Effector memory CD4-positive, alpha-beta T cell (primary cell): ENCODE measurements at regions not wholly inside any gene's neighbourhood (a gene's known extent, or its start where the extent isn't known, plus 50 kb on each side); places are given as distances from the start of the nearest gene placed in this dataset.

Source experiments
- DNase-seq, 3 donors: peaks; one replicate each; pipeline ENCODE4 v3.0.0-alpha.2; 2020
- H3K27ac ChIP-seq: 2 replicates; pipeline ENCODE4 v1.7.0; 2013; ENCODE audit warnings: mild to moderate bottlenecking, low read length, moderate library complexity; ENCODE audit not compliant: insufficient read depth, poor library complexity, severe bottlenecking
- H3K27me3 ChIP-seq: replicated peaks from 2 replicates; pipeline ENCODE4 v1.7.0; 2013; ENCODE audit warnings: mild to moderate bottlenecking, low read length; ENCODE audit not compliant: insufficient read depth, control insufficient read depth, poor library complexity, severe bottlenecking
- H3K36me3 ChIP-seq: 2 replicates; pipeline ENCODE4 v1.7.0; 2013; ENCODE audit warnings: mild to moderate bottlenecking, low read length, moderate library complexity; ENCODE audit not compliant: control insufficient read depth, insufficient read depth
- H3K4me1 ChIP-seq: 2 replicates; pipeline ENCODE4 v1.7.0; 2013; ENCODE audit warnings: low read length, mild to moderate bottlenecking; ENCODE audit not compliant: control insufficient read depth, insufficient read depth, poor library complexity, severe bottlenecking
- H3K4me3 ChIP-seq: 2 replicates; pipeline ENCODE4 v1.7.0; 2013; ENCODE audit warnings: low read length, low read depth, mild to moderate bottlenecking; ENCODE audit not compliant: insufficient read depth, poor library complexity, severe bottlenecking
- H3K9me3 ChIP-seq: 2 replicates; pipeline ENCODE4 v1.7.0; 2013; ENCODE audit warnings: mild to moderate bottlenecking, low read length, moderate library complexity; ENCODE audit not compliant: control insufficient read depth

GRCh38 chr3:10763817-10764258 is 52.2 kb upstream of the SLC6A11 start:
- no peaks in the 10 kb centered on the region for H3K4me1 ChIP-seq
- H3K36me3 ChIP-seq: no peaks in the 10 kb centered on the region
- H3K27me3 ChIP-seq: no peaks in the 10 kb centered on the region
- no peaks in the 10 kb centered on the region for H3K9me3 ChIP-seq
- no peak for DNase-seq
- H3K27ac ChIP-seq: no peak overlapping the region
- H3K4me3 ChIP-seq: no peak overlapping the region

- no peak for DNase-seq
- no peak overlapping the region for H3K4me3 ChIP-seq
- no peaks in the 10 kb centered on the region for H3K27me3 ChIP-seq
- H3K4me1 ChIP-seq: no peaks in the 10 kb centered on the region
- H3K9me3 ChIP-seq: no peaks in the 10 kb centered on the region
- no peaks in the 10 kb centered on the region for H3K36me3 ChIP-seq
- H3K27ac ChIP-seq: no peak overlapping the region
Observed at GRCh38 chr3:10764259-10765051, 51.6 kb upstream of the SLC6A11 start.

- H3K36me3 ChIP-seq: no peaks in the 10 kb centered on the region
- H3K4me3 ChIP-seq: no peak overlapping the region
- H3K9me3 ChIP-seq: no peaks in the 10 kb centered on the region
- no peak overlapping the region for H3K27ac ChIP-seq
- no peak for DNase-seq
- no peaks in the 10 kb centered on the region for H3K27me3 ChIP-seq
- H3K4me1 ChIP-seq: no peaks in the 10 kb centered on the region
Observed at GRCh38 chr3:10766049-10766705, 49.9 kb upstream of the SLC6A11 start.
